ENCODE measurements at regions not wholly inside any gene's neighbourhood (a gene's known extent, or its start where the extent isn't known, plus 50 kb on each side); places are given as distances from the start of the nearest gene placed in this dataset.

DNA sequence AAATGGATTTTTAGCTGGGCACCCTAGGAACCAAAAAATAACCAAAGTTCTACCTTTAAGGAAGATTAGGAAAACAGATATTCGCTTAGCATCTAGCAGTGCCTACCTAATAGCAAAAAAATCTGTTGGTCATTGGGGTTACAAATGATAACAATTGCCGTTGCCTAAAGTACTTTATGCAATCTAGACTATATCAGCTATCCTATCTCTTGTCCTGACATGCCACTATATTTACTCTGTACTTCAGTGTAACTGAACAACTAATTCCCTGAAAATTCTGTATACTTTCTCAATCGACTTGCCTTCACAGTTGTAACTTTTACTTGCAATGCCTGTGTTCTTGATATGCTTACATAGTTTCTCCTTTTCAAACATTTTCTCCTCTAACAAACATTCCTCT lies 282.9 kb upstream of the PCDH7 start:
- H3K4me3 ChIP-seq (ENCODE audit: low read depth, low read length): no peak overlapping the region
- TF ChIP-seq, protein P1, sequence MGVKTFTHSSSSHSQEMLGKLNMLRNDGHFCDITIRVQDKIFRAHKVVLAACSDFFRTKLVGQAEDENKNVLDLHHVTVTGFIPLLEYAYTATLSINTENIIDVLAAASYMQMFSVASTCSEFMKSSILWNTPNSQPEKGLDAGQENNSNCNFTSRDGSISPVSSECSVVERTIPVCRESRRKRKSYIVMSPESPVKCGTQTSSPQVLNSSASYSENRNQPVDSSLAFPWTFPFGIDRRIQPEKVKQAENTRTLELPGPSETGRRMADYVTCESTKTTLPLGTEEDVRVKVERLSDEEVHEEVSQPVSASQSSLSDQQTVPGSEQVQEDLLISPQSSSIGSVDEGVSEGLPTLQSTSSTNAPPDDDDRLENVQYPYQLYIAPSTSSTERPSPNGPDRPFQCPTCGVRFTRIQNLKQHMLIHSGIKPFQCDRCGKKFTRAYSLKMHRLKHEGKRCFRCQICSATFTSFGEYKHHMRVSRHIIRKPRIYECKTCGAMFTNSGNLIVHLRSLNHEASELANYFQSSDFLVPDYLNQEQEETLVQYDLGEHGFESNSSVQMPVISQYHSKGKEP (tag by site-specific recombination; IDR thresholded peaks at IDR 0.05): no peak
- TF ChIP-seq KLF10 (tag by site-specific recombination; IDR thresholded peaks at IDR 0.05): no peak
- no peak for TF ChIP-seq REPIN1 (tag by site-specific recombination; IDR thresholded peaks at IDR 0.05; ENCODE audit: low read depth)
- TF ChIP-seq WT1 (tag by site-specific recombination; IDR thresholded peaks at IDR 0.05): no peak
- TF ChIP-seq ZSCAN23 (tag by site-specific recombination; IDR thresholded peaks at IDR 0.05): no peak
- TF ChIP-seq, protein P2, sequence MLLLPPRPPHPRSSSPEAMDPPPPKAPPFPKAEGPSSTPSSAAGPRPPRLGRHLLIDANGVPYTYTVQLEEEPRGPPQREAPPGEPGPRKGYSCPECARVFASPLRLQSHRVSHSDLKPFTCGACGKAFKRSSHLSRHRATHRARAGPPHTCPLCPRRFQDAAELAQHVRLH (tag by site-specific recombination; IDR thresholded peaks at IDR 0.05): no peak
- TF ChIP-seq SALL2 (tag by site-specific recombination; IDR thresholded peaks at IDR 0.05; ENCODE audit: borderline replicate concordance): no peak
- TF ChIP-seq ZNF629 (tag by site-specific recombination; IDR thresholded peaks at IDR 0.05): no peak
- TF ChIP-seq ZNF596 (tag by site-specific recombination; IDR thresholded peaks at IDR 0.05): no peak
- no peak for TF ChIP-seq ZNF621 (tag by site-specific recombination; IDR thresholded peaks at IDR 0.05)
- no peak for TF ChIP-seq ZNF560 (tag by site-specific recombination; IDR thresholded peaks at IDR 0.05; ENCODE audit: borderline replicate concordance)
- no peak for TF ChIP-seq ZSCAN16 (tag by site-specific recombination; IDR thresholded peaks at IDR 0.05)
- no peak for TF ChIP-seq SCRT2 (tag by site-specific recombination; IDR thresholded peaks at IDR 0.05)
- TF ChIP-seq ZNF24 (tag by site-specific recombination; IDR thresholded peaks at IDR 0.05): no peak
- TF ChIP-seq, protein P3, sequence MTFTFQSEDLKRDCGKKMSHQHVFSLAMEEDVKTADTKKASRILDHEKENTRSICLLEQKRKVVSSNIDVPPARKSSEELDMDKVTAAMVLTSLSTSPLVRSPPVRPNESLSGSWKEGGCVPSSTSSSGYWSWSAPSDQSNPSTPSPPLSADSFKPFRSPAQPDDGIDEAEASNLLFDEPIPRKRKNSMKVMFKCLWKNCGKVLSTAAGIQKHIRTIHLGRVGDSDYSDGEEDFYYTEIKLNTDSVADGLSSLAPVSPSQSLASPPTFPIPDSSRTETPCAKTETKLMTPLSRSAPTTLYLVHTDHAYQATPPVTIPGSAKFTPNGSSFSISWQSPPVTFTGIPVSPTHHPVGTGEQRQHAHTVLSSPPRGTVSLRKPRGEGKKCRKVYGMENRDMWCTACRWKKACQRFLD (tag by site-specific recombination; IDR thresholded peaks at IDR 0.05): no peak
- TF ChIP-seq KLF8 (tag by site-specific recombination; IDR thresholded peaks at IDR 0.05): no peak
- ChIA-PET POLR2A (no interaction called here), CTCF (no interaction called here)
- H3K27ac ChIP-seq (ENCODE audit: extremely low read depth, low read depth, low read length): no peak overlapping the region
- no peaks in the 10 kb centered on the region for H3K4me1 ChIP-seq (ENCODE audit: control insufficient read depth, insufficient read depth, low read length)
- no peaks in the 10 kb centered on the region for H3K36me3 ChIP-seq (ENCODE audit: control insufficient read depth in 2 of 2, insufficient read depth in 1 of 2, low read length in 2 of 2)
- no peaks in the 10 kb centered on the region for H3K9me3 ChIP-seq (ENCODE audit: control insufficient read depth, insufficient read depth, low read depth, low read length)

DNA sequence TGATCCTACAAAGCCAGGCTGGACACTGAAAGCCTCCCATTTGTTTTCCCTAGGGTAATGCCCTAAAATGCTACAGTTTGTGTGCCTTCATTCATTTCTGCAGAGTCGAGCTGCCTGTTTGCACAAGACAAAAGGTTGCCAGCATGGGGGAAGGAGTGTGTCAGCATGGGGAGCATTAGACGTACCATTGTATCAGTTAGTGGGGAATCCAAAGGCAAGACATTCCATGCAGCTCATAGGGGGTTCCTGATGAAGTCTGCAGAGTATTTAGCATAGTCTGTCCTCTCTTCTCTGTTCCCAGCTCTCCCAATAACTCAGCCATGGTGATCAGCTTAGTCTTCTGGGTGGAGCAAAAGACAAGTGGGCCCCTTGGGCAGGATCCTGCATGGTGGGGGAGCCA lies 276.9 kb upstream of the PCDH7 start:
- no peak for TF ChIP-seq ZNF776 (tag by site-specific recombination; IDR thresholded peaks at IDR 0.05; ENCODE audit: borderline replicate concordance)
- Histone ChIP-seq H3K36me3 (ENCODE audit: control insufficient read depth in 2 of 2, insufficient read depth in 1 of 2, low read length in 2 of 2) (no peaks in the 10 kb centered on the region), H3K9me3 (ENCODE audit: control insufficient read depth, insufficient read depth, low read depth, low read length) (no peaks in the 10 kb centered on the region), H3K4me1 (ENCODE audit: control insufficient read depth, insufficient read depth, low read length) (no peaks in the 10 kb centered on the region), H3K27ac (ENCODE audit: extremely low read depth, low read depth, low read length) (no peak overlapping the region), H3K4me3 (ENCODE audit: low read depth, low read length) (no peak overlapping the region)
- ChIA-PET POLR2A (no interaction called here), CTCF (interaction anchor here (0.6 kb wide), 1 partner anchor 150 kb away, joined by 3 read pairs; no protein-coding TSS in a partner anchor)

DNA sequence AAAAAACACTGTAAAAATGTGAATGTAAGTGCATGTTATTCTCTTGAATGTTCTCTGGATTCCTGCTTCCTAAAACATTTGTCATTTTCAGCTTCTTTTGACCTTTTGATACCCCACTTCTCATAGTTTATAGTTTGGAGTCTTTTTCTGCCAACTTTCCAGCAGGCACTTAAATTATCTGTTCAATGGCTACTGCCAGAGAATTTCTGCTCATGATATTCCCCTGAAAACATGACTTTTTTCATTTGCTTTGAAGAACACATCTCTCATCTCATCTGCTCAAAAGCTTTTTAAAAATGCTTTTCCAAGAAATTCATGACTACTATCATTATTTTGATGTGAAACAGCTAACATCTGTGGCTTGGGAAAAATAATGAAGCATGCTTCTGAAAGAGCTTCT lies 269.7 kb upstream of the PCDH7 start:
- no peaks in the 10 kb centered on the region for H3K9me3 ChIP-seq (ENCODE audit: control insufficient read depth, insufficient read depth, low read depth, low read length)
- ChIA-PET POLR2A (no interaction called here), CTCF (no interaction called here)
- H3K4me3 ChIP-seq (ENCODE audit: low read depth, low read length): no peak overlapping the region
- H3K36me3 ChIP-seq (ENCODE audit: control insufficient read depth in 2 of 2, insufficient read depth in 1 of 2, low read length in 2 of 2): no peaks in the 10 kb centered on the region
- TF ChIP-seq ZNF266 (tag by site-specific recombination; IDR thresholded peaks at IDR 0.05; ENCODE audit: low read depth): no peak
- TF ChIP-seq, protein P4, sequence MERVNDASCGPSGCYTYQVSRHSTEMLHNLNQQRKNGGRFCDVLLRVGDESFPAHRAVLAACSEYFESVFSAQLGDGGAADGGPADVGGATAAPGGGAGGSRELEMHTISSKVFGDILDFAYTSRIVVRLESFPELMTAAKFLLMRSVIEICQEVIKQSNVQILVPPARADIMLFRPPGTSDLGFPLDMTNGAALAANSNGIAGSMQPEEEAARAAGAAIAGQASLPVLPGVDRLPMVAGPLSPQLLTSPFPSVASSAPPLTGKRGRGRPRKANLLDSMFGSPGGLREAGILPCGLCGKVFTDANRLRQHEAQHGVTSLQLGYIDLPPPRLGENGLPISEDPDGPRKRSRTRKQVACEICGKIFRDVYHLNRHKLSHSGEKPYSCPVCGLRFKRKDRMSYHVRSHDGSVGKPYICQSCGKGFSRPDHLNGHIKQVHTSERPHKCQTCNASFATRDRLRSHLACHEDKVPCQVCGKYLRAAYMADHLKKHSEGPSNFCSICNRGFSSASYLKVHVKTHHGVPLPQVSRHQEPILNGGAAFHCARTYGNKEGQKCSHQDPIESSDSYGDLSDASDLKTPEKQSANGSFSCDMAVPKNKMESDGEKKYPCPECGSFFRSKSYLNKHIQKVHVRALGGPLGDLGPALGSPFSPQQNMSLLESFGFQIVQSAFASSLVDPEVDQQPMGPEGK (tag by site-specific recombination; IDR thresholded peaks at IDR 0.05): no peak
- no peak for TF ChIP-seq ZNF23 (tag by site-specific recombination; IDR thresholded peaks at IDR 0.05; ENCODE audit: borderline replicate concordance)
- TF ChIP-seq ZNF777 (tag by site-specific recombination; IDR thresholded peaks at IDR 0.05; ENCODE audit: borderline replicate concordance): no peak
- TF ChIP-seq ZBTB48 (tag by site-specific recombination; IDR thresholded peaks at IDR 0.05): no peak
- no peak for TF ChIP-seq ZNF830 (tag by site-specific recombination; IDR thresholded peaks at IDR 0.05; ENCODE audit: low read depth)
- H3K27ac ChIP-seq (ENCODE audit: extremely low read depth, low read depth, low read length): no peak overlapping the region
- no peaks in the 10 kb centered on the region for H3K4me1 ChIP-seq (ENCODE audit: control insufficient read depth, insufficient read depth, low read length)
